ENCODE measurements at regions not wholly inside any gene's neighbourhood (a gene's known extent, or its start where the extent isn't known, plus 50 kb on each side); places are given as distances from the start of the nearest gene placed in this dataset.
"Not testable (repeated sequence)": the region's sequence is repeated elsewhere in the genome, so short reads cannot be mapped to it uniquely, and the experiment has no call there.

GRCh38 chr13:60924856-60925255 is 490.8 kb downstream of the PCDH20 start:
- ATAC-seq, result no peak
- no peak for DNase-seq

GRCh38 chr13:60922576-60923231 is 492.9 kb downstream of the PCDH20 start:
- ATAC-seq (no peak), DNase-seq (no peak)

- ATAC-seq (no peak), DNase-seq (no peak)
These were observed 496.8 kb downstream of the TDRD3 start for GRCh38 chr13:60893801-60894200.

- ATAC-seq, result no peak
- DNase-seq, result no peak
These were observed 490.7 kb downstream of the TDRD3 start for GRCh38 chr13:60887711-60888110.

- DNase-seq (no peak), ATAC-seq (no peak)
These were observed 484.5 kb downstream of the TDRD3 start for GRCh38 chr13:60881507-60881906.

DNA sequence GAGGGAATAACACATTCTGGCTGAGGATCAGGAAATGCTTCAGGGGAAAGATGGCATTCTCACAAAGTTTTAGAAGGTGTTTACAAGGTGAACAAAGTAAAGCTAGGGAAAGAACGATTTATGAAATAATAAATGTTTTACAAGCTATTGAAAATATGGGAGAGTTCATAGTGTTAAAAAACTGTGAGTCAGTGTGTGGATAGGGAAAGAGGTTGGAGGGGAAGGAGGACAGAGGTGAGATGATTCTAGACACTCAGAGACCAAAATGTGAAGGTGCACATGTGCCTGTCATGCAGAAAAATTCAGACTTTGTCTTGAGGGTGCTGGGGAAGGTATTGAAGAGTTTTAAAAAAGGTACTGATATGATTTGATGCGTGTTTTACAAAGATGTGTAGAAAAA is 476.1 kb downstream of the TDRD3 start:
- no peak for DNase-seq

DNA sequence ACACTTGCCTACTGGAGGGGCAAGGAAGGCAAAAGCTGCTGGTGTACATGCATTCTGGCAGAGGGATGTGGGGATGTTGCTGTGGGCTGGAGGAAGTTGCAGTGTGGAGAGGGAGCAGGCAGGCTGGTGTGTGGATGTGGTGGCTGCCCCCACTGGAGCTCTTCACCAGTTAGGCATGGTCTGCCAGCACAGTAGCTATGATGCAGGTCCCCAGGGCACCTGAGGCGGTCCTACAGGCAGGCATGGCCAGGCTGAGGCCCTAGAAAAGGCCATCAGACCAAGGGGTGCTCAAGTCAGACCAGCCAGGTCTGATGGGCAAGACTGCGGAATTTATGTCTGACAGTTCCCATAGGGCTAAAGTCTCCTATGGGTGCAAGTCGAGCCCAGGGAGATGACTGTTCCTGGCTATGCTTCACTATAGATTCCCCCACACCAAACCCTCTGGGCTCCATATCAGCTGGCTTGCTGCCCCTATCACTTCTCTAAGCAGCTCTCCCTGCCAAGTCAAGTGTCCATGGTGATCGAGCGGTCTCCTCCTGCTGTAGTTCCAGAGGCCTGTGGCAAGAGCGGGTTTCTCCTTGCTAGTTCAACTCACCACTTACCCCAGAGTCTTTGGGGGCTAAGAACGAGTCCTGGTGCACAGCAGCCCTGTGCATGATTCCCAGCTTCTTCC is 473.1 kb downstream of the TDRD3 start:
- DNase-seq (no peak), ATAC-seq (no peak)

More for the DNA sequence above, 476.1 kb downstream of the TDRD3 start:
- no peak for ATAC-seq

GRCh38 chr13:60869225-60869624 is 472.2 kb downstream of the TDRD3 start:
- no peak for ATAC-seq

DNA sequence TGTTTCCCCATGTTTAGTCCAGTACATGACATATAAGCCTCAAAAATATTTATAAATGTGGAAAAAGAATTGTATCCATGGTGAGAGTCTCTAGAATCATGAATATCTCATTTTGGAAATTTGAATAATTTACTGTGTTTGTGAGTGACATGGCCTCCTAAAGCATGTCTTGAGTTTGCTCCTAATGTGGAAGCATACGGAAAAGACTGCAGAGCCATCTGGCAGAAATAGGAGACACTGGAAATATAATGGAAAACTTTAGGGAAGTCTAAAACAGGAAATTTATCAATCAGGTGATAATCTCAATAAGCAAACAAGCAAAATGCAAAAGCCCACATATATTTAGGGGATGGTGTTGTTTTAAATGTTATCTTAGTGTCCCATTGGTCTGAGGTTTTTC is 465.0 kb downstream of the TDRD3 start:
- DNase-seq, result no peak
- ATAC-seq, result no peak

More at GRCh38 chr13:60869225-60869624, 472.2 kb downstream of the TDRD3 start:
- no peak for DNase-seq

DNA sequence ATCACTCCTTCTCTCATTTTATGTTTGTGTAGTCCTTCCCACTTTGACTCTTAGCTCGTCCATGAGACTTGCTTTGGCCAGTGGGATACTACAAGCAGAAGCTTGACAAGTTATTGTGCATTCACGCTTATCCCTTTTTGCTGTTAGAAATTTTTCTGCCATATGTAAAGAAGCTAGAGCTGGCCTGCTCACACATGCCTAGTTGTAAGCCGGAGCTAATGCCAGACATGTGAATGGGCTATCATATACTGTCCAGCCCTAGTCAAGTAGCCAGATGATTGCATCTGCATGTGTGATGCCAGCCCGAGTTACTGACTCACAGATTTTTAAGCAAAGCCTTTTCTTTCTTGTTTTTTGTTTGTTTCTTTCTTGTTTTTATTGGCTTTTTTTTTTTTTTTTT is 460.7 kb downstream of the TDRD3 start:
- DNase-seq (no peak), ATAC-seq (no peak)

DNA sequence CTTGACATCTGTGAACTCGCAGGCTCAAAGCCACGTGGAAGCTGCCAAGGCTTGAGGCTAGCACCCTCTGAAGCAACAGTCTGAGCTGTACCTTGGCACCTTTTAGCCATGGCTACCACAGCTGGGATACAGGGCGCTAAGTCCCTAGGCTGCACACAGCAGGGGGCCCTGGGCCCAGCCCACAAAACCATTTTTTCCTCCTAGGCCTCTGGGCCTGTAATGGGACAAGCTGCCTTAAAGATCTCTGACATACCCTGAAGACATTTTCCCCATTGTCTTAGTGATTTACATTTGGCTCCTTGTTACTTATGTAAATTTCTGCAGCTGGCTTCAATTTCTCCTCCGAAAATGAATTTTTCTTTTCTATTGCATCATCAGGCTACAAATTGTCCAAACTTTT is 455.9 kb downstream of the TDRD3 start:
- DNase-seq (no peak), ATAC-seq (no peak)

- ATAC-seq (no peak), DNase-seq (no peak)
These were observed 454.4 kb downstream of the TDRD3 start for GRCh38 chr13:60851378-60851777.

GRCh38 chr13:60850526-60850925 is 453.5 kb downstream of the TDRD3 start:
- no peak for DNase-seq
- no peak for ATAC-seq

DNA sequence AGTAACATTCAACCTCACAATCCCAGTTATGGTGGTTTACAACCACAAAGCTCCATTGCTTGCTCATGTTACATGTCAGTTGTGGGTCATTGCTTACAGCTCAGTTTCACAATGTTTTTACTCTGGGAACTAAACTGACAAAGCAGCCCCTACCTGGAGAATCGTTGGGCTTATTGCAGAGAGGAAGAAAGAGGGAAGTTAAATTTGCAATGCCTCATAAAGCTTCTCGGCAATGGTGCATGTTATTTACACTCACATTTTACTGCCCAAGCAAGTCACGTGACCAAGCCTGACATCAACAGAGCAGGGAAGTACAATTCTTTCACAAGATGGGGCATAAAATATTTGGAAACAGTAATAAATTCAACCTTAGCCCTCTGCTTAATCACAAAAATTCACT is 441.6 kb downstream of the TDRD3 start:
- DNase-seq, result no peak
- no peak for ATAC-seq

- DNase-seq, result no peak
- no peak for ATAC-seq
These were observed 440.8 kb downstream of the TDRD3 start for GRCh38 chr13:60837806-60838205.

GRCh38 chr13:60836821-60837220 is 439.8 kb downstream of the TDRD3 start:
- DNase-seq, result no peak
- no peak for ATAC-seq

GRCh38 chr13:60811581-60811980 is 414.6 kb downstream of the TDRD3 start:
- DNase-seq, result no peak
- ATAC-seq, result no peak

DNA sequence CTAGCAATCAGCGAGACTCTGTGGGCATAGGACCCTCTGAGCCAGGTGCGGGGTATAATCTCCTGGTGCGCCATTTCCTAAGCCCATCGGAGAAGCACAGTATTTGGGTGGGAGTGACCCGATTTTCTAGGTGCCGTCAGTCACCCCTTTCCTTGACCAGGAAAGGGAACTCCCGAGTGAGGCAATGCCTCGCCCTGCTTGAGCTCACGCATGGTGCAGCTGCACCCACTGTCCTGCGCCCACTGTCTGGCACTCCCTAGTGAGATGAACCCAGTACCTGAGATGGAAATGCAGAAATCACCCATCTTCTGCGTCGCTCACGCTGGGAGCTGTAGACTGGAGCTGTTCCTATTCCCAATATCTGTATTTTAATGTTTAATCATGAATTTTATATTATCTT is 408.6 kb downstream of the TDRD3 start:
- not testable (repeated sequence) for ATAC-seq, DNase-seq

- no peak for ATAC-seq
These were observed 401.5 kb downstream of the TDRD3 start for GRCh38 chr13:60798503-60798902.

DNA sequence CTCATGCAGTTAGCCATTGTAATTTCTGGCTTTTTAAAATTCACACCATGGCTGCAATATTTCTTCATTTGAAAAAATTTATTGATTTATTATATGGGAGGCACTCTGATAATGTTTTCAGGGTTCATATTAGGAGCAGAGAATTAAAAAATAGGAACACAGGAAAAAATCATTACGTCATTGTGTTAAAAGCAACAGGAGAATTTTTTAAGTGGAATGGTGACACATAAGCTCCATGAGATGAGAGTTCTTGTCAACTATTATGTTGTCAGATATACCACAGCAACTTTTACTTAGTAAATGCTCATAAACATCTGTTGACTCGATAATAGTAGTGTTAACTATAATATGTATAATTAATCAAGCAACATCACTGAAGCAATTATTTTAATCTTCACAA is 400.1 kb downstream of the TDRD3 start:
- DNase-seq (no peak), ATAC-seq (no peak)

More at GRCh38 chr13:60798503-60798902, 401.5 kb downstream of the TDRD3 start:
- DNase-seq, result no peak

DNA sequence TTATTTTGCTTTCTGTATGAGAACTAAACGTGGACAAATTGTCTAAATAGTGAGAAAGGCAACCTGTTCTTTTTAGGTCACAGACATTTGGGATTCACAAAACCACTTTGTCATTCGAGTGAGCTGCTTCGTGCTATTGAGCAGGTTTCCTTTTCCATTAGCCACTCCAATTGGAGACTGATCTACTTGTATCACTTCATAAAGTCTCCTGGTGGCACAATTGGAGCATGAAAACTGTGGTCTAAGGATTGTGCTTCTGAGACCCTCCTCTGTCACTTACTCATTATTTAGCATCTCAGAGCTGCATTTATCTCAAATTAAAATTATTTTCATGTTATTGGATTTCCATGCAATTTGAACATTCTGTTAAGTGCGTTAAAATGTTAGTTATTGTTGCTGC is 397.7 kb downstream of the TDRD3 start:
- DNase-seq (no peak), ATAC-seq (no peak)

DNA sequence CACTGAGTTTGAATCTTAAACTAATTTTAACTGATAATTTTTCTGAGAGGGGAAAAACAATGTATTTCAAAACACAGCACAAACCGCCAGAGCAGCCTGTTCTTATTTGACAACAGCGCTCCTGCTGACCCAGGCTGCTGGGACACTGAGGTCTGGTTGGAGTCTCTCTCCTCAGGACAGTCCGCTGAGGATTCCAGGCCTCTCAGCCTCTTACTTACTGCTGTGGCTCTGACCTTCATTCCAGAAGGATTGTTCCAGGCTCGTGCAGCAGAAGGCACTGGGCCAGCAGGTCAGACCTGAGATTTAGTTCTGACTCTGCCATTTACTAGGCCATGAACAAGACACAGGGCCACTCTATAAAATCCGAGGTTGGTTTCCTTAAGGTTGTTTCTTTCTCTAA is 393.6 kb downstream of the TDRD3 start:
- DNase-seq (no peak), ATAC-seq (no peak)

DNA sequence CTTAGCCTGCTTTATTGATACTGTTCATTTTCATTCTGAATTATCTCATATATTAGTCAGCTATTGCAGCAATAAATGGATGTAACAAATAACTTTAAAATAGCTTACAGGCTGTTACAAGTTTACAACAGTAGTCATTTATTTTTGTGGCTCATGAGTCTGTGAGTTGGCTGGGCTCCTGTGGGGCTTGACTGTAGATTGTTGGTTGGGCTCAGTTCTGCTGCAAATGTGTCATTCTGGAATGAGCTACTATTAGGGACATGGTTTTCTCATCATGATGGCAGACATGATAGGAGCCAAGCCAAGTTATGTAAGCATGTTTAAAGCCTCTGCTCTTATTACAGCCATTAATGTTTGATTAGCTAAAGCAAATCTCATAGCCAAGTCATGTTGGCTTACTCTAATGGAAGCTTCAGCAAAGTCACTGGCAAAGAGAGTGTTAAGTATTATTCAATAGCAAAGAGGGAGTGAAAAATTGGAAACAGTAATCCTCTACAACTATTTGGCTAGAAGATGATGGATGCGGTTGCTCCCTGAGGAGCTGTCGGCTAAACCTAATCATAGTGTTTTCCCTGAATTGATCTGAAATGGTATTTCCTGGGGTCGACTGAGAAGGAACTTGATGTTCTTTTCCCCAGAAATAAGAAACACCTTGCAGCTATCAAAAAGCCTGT is 391.3 kb downstream of the TDRD3 start:
- DNase-seq, result no peak
- no peak for ATAC-seq

- no peak for DNase-seq
These were observed 390.1 kb downstream of the TDRD3 start for GRCh38 chr13:60787083-60787482.

More at GRCh38 chr13:60787083-60787482, 390.1 kb downstream of the TDRD3 start:
- ATAC-seq, result no peak
